ENCODE measurements at regions not wholly inside any gene's neighbourhood (a gene's known extent, or its start where the extent isn't known, plus 50 kb on each side); places are given as distances from the start of the nearest gene placed in this dataset.
"Not testable (repeated sequence)": the region's sequence is repeated elsewhere in the genome, so short reads cannot be mapped to it uniquely, and the experiment has no call there.

DNA sequence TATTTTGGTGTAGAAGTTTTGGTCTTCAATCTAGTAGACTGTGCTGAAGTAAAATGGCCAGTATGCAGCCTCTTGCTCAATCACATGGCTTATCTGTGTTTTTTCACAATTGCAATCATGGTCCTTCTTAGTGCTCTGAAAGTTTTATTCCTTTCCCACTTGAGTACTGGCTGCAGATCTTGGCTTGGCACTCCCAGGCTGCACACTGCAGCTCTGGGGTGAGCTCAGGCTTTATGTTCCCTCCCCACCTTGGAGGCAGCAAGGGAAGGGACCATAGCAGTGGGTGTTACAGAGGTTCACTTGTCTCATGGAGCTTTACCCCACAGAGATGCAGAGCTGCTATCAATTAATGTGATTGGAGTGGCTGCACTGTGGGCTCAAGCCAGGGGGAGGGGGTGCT is 156.0 kb downstream of the TENT5D start:
- TF ChIP-seq, protein P1, sequence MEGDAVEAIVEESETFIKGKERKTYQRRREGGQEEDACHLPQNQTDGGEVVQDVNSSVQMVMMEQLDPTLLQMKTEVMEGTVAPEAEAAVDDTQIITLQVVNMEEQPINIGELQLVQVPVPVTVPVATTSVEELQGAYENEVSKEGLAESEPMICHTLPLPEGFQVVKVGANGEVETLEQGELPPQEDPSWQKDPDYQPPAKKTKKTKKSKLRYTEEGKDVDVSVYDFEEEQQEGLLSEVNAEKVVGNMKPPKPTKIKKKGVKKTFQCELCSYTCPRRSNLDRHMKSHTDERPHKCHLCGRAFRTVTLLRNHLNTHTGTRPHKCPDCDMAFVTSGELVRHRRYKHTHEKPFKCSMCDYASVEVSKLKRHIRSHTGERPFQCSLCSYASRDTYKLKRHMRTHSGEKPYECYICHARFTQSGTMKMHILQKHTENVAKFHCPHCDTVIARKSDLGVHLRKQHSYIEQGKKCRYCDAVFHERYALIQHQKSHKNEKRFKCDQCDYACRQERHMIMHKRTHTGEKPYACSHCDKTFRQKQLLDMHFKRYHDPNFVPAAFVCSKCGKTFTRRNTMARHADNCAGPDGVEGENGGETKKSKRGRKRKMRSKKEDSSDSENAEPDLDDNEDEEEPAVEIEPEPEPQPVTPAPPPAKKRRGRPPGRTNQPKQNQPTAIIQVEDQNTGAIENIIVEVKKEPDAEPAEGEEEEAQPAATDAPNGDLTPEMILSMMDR (IDR thresholded peaks at IDR 0.05): no peak
- TF ChIP-seq POLR2A (IDR thresholded peaks at IDR 0.05): no peak
- no peak for TF ChIP-seq EP300 (IDR thresholded peaks at IDR 0.05)
- Histone ChIP-seq H3K36me3 (no peaks in the 10 kb centered on the region), H3K27me3 (no peaks in the 10 kb centered on the region), H3K27ac (no peak overlapping the region), H3K4me1 (ENCODE audit: insufficient read depth) (no peaks in the 10 kb centered on the region), H3K4me3 (no peak overlapping the region), H3K9me3 (no peaks in the 10 kb centered on the region)
- intact Hi-C loops (cut with DNase I): loop anchor here in 1 of 4 donors (5.0 kb wide), 1 partner anchor 294 kb away; no protein-coding TSS in a partner anchor
- no peak for DNase-seq

DNA sequence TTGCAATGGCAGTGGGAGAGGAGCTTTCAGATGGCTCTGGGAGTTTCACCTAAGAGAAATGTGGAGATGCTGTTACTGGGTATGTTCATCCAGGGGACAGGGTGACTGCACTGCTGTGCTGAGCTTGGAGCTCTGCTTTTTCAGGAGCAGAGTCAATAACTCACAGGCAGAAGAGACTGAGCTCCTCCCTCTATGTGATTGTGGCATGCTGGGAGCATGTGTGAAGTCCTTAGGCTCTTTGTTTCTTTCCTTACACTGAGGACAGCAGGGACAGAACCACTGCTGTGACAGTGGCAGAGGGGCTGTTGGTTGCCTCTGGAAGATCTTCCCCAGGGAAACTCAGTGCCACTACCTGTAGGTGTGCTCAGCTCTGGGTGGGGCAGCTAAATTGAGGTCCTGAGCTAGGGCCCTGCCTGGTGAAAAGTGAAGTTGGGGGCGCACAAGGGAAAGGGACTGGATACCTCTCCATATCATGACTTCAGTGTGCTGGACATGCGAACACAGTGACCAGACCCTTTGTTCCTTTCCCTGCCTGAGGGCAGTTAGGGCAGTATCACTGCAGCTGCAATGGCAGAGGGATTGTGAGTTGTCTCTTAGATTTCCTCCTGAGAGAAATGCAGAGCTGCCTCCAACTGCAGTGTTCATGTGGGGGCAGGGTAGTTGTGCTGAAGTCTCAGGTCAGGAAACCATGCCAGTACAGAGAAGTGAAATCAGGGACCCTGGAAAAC is 156.7 kb downstream of the TENT5D start:
- Histone ChIP-seq H3K27me3 (no peaks in the 10 kb centered on the region), H3K4me1 (ENCODE audit: insufficient read depth) (no peaks in the 10 kb centered on the region), H3K9me3 (no peaks in the 10 kb centered on the region), H3K4me3 (no peak overlapping the region), H3K27ac (no peak overlapping the region), H3K36me3 (no peaks in the 10 kb centered on the region)
- no peak for DNase-seq
- 65 to 90% (median 66%) methylated on average over 2 of the region's 2 CpGs for WGBS, 3 donors
- intact Hi-C loops (cut with DNase I): loop anchor here in 1 of 4 donors (5.0 kb wide), 1 partner anchor 295 kb away; no protein-coding TSS in a partner anchor
- TF ChIP-seq POLR2A (IDR thresholded peaks at IDR 0.05) (no peak), EP300 (IDR thresholded peaks at IDR 0.05) (no peak)
- TF ChIP-seq, protein P1 (IDR thresholded peaks at IDR 0.05): no peak

DNA sequence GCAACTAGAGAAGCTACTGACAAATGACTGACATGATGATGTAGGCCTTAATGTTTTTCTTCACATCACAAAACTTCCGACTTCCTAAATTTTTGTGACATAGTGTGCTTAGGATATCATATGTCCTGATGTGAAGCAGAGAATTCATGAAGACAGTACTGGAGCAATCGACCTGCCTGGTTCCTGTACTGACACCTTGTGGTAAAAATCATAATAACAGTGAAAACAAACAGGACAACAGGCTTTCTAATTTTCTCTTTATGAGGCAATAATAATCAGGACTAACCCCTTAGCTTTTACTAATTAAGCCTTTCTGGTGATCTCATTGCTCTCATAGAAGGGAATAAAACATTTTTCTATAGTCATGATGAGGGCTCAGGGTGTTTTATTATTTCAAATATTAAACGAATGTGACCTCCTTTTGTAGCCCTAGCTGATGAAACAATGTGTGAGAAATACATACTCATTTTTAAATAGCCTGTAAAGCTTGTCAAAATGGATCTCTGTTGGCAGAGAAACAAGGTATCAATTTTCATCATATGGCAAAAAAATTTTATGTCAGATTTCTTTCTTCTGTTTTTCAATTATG is 158.4 kb downstream of the TENT5D start:
- TF ChIP-seq, protein P1 (IDR thresholded peaks at IDR 0.05): peak in 2 of 3 donors; percentile 19 to 21
- no peak for TF ChIP-seq EP300 (IDR thresholded peaks at IDR 0.05)
- Histone ChIP-seq H3K9me3 (no peaks in the 10 kb centered on the region), H3K27me3 (no peaks in the 10 kb centered on the region), H3K4me3 (no peak overlapping the region), H3K4me1 (ENCODE audit: insufficient read depth) (no peaks in the 10 kb centered on the region), H3K36me3 (no peaks in the 10 kb centered on the region), H3K27ac (no peak overlapping the region)
- DNase-seq: no peak
- intact Hi-C loops (cut with DNase I): loop anchor here in 1 of 4 donors (5.0 kb wide), 1 partner anchor 296 kb away; no protein-coding TSS in a partner anchor
- WGBS, 3 donors: 17 to 22% (median 20%) methylated on average over 3 of the region's 3 CpGs

DNA sequence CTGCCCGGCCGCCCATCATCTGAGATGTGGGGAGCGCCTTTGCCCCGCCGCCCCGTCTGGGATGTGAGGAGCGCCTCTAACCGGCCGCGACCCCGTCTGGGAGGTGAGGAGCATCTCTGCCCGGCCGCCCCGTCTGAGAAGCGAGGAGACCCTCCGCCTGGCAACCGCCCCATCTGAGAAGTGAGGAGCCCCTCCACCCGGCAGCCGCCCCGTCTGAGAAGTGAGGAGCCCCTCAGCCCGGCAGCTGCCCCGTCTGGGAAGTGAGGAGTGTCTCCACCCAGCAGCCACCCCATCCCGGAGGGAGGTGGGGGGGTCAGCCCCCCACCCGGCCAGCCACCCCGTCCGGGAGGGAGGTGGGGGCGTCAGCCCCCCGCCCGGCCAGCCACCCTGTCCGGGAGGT is 170.7 kb downstream of the TENT5D start:
- H3K9me3 ChIP-seq; intact Hi-C loops (cut with DNase I); H3K4me3 ChIP-seq; H3K4me1 ChIP-seq (ENCODE audit: insufficient read depth); H3K36me3 ChIP-seq; DNase-seq; H3K27me3 ChIP-seq; H3K27ac ChIP-seq: not testable (repeated sequence)
- WGBS, 3 donors: 87 to 93% (median 93%) methylated on average over 19 to 30 of the region's 30 CpGs

All from ovary (tissue), 7 donors.